OCI-LY7 (cell line): ENCODE measurements at regions not wholly inside any gene's neighbourhood (a gene's known extent, or its start where the extent isn't known, plus 50 kb on each side); places are given as distances from the start of the nearest gene placed in this dataset.

Experiments
- EZH2phosphoT487 ChIP-seq: fragments of 200-600 bp; sonication (generic); IDR thresholded peaks from 2 replicates; pipeline ENCODE4 v1.6.1; 2018; ENCODE audit warnings: low read depth, borderline replicate concordance, mild to moderate bottlenecking, mixed run types, antibody characterized with exemption, low read length, moderate library complexity, mixed read lengths
- TF ChIP-seq, protein P1 (sequence below): fragments of 200-600 bp; sonication (generic); conservative IDR thresholded peaks from 2 replicates; pipeline ENCODE4 v1.5.1; 2014; ENCODE audit warnings: mild to moderate bottlenecking, antibody characterized with exemption, low read length, moderate library complexity, mixed read lengths

DNA sequence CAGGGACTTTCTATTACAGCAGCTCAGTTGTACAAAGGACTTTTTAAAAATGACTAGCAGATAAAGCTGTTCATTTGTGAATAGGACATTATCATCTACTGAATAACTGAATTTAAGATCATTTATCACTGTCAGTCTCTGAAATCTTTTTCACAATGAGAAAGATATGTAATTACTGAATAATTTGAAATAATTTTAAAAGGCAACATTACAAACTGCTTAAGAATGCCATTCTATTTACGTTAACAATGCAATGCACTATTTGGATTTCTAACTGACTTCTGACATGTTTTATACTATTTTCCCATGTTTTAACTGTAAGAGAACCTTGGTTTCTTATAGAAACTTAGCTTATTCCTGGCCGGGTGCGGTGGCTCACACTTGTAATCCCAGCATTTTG, 2033.0 kb upstream of the PCDH20 start:
- TF ChIP-seq, protein P1, sequence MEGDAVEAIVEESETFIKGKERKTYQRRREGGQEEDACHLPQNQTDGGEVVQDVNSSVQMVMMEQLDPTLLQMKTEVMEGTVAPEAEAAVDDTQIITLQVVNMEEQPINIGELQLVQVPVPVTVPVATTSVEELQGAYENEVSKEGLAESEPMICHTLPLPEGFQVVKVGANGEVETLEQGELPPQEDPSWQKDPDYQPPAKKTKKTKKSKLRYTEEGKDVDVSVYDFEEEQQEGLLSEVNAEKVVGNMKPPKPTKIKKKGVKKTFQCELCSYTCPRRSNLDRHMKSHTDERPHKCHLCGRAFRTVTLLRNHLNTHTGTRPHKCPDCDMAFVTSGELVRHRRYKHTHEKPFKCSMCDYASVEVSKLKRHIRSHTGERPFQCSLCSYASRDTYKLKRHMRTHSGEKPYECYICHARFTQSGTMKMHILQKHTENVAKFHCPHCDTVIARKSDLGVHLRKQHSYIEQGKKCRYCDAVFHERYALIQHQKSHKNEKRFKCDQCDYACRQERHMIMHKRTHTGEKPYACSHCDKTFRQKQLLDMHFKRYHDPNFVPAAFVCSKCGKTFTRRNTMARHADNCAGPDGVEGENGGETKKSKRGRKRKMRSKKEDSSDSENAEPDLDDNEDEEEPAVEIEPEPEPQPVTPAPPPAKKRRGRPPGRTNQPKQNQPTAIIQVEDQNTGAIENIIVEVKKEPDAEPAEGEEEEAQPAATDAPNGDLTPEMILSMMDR: no peak
- TF ChIP-seq EZH2phosphoT487: no peak
